ENCODE measurements at regions not wholly inside any gene's neighbourhood (a gene's known extent, or its start where the extent isn't known, plus 50 kb on each side); places are given as distances from the start of the nearest gene placed in this dataset.

- no peak for DNase-seq
Observed at GRCh38 chr3:176699288-176699687, 498.0 kb downstream of the TBL1XR1 start.

GRCh38 chr3:176697284-176697889, 499.9 kb downstream of the TBL1XR1 start:
- no peak for DNase-seq

GRCh38 chr3:176696816-176697215, 500.5 kb downstream of the TBL1XR1 start:
- DNase-seq: no peak

- no peak for DNase-seq
Observed at GRCh38 chr3:176692966-176693785, 504.1 kb downstream of the TBL1XR1 start.

GRCh38 chr3:176692199-176692965, 504.9 kb downstream of the TBL1XR1 start:
- DNase-seq: no peak

- DNase-seq: no peak
Observed at GRCh38 chr3:176690083-176690869, 507.0 kb downstream of the TBL1XR1 start.

- DNase-seq: no peak
Observed at GRCh38 chr3:176687754-176688153, 509.5 kb downstream of the TBL1XR1 start.

- no peak for DNase-seq
Observed at GRCh38 chr3:176683382-176683781, 513.9 kb downstream of the TBL1XR1 start.

- no peak for DNase-seq
Observed at GRCh38 chr3:176663837-176664831, 533.1 kb downstream of the TBL1XR1 start.

- DNase-seq: no peak
Observed at GRCh38 chr3:176663387-176663786, 533.9 kb downstream of the TBL1XR1 start.

- DNase-seq: no peak
Observed at GRCh38 chr3:176661432-176661964, 535.8 kb downstream of the TBL1XR1 start.

- DNase-seq: no peak
Observed at GRCh38 chr3:176655404-176656094, 541.7 kb downstream of the TBL1XR1 start.

GRCh38 chr3:176651622-176652021, 545.7 kb downstream of the TBL1XR1 start:
- no peak for DNase-seq

- no peak for DNase-seq
Observed at GRCh38 chr3:176650478-176650877, 546.8 kb downstream of the TBL1XR1 start.

GRCh38 chr3:176647987-176648386, 549.3 kb downstream of the TBL1XR1 start:
- no peak for DNase-seq

GRCh38 chr3:176633511-176633910, 563.8 kb downstream of the TBL1XR1 start:
- no peak for DNase-seq

GRCh38 chr3:176632925-176633324, 564.4 kb downstream of the TBL1XR1 start:
- DNase-seq: no peak

GRCh38 chr3:176631165-176631564, 566.1 kb downstream of the TBL1XR1 start:
- no peak for DNase-seq

- DNase-seq: no peak
Observed at GRCh38 chr3:176628101-176628639, 569.1 kb downstream of the TBL1XR1 start.

GRCh38 chr3:176623468-176624150, 573.7 kb downstream of the TBL1XR1 start:
- DNase-seq: no peak

Data from activated effector memory CD4-positive, alpha-beta T cell treated with Interleukin-2 at 50 U/mL for 16 hours (primary cell).